HS-5 (cell line): ENCODE measurements at regions not wholly inside any gene's neighbourhood (a gene's known extent, or its start where the extent isn't known, plus 50 kb on each side); places are given as distances from the start of the nearest gene placed in this dataset.

Experiments used
- DNase-seq: peaks from one replicate; pipeline ENCODE4 v3.0.0-alpha.2; 2012; ENCODE audit warnings: low read depth

- no peak for DNase-seq
These were observed 74.2 kb upstream of the CELF4 start for GRCh38 chr18:37639846-37640245.

DNA sequence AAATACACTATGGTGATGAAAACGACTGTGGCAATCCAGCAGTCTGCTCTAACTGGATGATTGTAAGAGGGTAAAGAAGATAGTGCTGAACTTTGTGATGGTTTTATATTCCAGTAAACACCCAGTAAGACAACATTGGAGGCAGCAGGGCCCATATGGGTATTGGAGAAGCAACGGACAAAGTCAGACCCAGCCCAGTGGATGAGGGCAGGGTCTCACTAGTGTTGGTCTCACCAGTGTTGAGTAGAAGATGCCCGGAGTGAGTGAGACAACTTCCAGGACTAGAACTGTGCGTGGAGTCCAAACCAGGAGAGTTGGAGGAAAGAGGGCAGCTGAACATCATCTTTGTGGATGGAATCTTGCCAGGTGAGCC, 71.9 kb upstream of the CELF4 start:
- no peak for DNase-seq

- DNase-seq, result no peak
These were observed 71.4 kb upstream of the CELF4 start for GRCh38 chr18:37636831-37637477.

GRCh38 chr18:37634516-37634915, 68.9 kb upstream of the CELF4 start:
- DNase-seq, result no peak

DNA sequence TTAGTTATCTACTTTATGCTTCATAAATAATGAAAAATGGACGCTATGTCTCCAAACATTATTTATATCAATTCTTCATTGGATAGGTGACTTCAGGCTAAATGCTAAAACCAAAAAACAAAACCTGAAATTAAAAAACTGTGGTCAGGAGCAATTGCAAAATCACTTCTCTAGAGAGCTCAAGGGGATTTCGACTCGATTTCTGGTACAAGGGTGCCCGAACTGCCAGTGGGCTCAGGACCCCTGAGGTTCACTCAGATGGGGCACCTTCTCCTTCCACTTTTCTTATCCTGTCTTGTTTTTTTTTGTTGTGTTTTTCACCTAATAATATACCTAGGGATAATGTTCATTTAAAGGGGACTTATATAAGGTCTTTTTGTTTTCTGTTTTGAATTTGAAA, 65.8 kb upstream of the CELF4 start:
- no peak for DNase-seq

- no peak for DNase-seq
These were observed 64.7 kb upstream of the CELF4 start for GRCh38 chr18:37630334-37630733.

DNA sequence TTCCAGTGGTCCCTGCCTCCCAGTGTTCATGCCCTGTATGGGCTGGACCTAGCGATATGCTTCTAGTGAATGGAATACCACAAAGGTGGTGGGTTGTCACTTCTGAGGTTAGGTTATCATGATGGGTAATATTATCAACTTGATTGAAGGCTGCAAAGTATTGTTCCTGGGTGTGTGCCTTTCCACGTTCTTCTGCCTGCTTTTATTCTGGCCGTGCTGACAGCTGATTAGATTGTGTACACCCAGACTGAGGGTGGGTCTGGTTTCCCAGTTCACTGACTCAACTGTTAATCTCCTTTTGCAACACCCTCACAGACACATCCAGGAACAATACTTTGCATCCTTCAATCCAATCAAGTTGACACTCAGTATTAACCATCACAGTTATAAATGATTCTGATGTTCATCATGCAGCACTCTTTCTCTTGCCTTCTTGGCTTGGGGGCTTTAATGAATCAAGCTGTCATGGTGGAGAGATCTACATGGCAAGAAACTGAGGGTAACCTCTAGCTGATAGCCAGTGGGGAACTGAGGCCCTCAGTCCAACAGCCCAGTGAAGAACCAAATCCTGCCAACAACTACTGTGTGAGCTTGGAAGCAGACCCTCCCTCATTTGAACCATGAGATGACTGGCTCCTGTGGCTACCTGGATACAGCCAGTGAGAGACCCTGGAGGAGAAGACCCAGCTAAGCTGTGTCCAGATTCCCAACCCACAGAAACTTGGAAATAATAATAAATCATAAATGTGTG, 63.0 kb upstream of the CELF4 start:
- DNase-seq, result no peak

DNA sequence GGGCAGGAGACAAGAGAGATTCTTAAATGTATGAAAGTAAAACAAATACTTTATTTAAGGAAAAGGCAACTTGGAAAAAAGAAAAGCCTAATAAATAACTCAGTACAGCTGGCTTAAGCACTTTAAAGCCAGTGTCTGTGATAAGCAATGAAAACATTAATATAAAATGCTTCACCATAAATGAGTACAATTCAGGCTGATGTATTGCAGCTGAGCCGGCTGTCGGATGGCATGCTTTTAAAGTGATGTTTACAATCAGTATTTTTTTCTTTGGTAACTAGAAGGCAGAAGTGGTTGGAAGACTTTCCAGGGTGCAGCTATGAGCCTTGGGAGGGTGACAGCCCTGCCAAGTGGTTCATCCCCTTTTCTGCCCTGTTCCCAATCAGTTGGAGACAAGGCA, 58.7 kb upstream of the CELF4 start:
- DNase-seq, result no peak

DNA sequence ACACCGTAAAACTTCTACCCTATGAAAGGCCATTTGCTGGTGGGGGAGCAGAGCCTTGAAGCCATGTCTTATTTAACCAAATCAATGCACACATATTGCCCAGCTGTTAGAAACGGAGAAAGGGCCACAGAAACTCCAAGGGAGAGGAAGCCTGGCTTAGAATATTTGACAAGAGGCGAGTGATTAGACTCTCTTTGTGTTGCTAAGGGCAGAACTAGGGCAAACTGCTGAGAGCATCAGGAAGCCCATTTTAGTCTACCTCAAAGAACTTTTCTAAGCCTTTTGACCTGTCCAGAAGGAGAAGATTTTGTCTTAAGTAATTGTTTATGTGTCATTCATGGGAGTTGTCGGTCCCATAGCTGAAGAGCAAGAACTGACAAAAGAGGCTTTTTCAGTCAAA, 54.4 kb upstream of the CELF4 start:
- no peak for DNase-seq

DNA sequence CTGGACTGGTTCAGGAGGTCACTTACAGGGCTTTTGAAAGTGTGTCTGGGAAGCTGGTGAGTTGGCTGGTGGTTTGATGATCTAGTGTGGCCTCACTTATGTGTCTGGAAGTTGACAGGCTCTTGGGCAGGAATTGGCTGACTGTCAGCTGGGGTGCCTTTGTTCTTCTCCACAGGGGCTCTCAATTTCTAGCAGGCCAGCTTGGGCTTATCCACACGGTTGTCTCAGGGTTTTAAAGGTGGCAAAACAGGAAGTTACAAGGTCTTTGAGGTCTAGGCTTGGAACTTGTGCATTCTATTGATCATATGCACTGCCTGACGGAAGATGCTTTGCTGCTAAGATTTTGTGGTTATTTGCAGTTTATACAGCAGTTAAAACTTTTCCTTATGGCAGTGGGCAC, 52.0 kb upstream of the CELF4 start:
- no peak for DNase-seq
